HUES6 (cell line): ENCODE measurements at regions not wholly inside any gene's neighbourhood (a gene's known extent, or its start where the extent isn't known, plus 50 kb on each side); places are given as distances from the start of the nearest gene placed in this dataset.

Experiments
- H3K27ac ChIP-seq: 2 replicates; pipeline ENCODE4 v1.7.0; 2013; ENCODE audit warnings: low read depth, mild to moderate bottlenecking, low read length, inconsistent platforms
- H3K27me3 ChIP-seq: 2 replicates; pipeline ENCODE4 v1.6.1; 2013; ENCODE audit warnings: low read length; ENCODE audit not compliant: control insufficient read depth, insufficient read depth
- H3K36me3 ChIP-seq: 2 replicates; pipeline ENCODE4 v1.6.1; 2013; ENCODE audit warnings: low read length; ENCODE audit not compliant: control insufficient read depth, insufficient read depth
- H3K4me1 ChIP-seq: 2 replicates; pipeline ENCODE4 v1.6.1; 2013; ENCODE audit warnings: low read length; ENCODE audit not compliant: control insufficient read depth, insufficient read depth
- H3K4me3 ChIP-seq: 2 replicates; pipeline ENCODE4 v1.5.1; 2013; ENCODE audit warnings: low read depth, low read length
- H3K9ac ChIP-seq: one replicate; pipeline ENCODE4 v1.6.1; 2013; ENCODE audit warnings: mild to moderate bottlenecking, low read length
- H3K9me3 ChIP-seq: 2 replicates; pipeline ENCODE4 v1.6.1; 2013; ENCODE audit warnings: low read depth, low read length; ENCODE audit not compliant: control insufficient read depth, insufficient read depth

DNA sequence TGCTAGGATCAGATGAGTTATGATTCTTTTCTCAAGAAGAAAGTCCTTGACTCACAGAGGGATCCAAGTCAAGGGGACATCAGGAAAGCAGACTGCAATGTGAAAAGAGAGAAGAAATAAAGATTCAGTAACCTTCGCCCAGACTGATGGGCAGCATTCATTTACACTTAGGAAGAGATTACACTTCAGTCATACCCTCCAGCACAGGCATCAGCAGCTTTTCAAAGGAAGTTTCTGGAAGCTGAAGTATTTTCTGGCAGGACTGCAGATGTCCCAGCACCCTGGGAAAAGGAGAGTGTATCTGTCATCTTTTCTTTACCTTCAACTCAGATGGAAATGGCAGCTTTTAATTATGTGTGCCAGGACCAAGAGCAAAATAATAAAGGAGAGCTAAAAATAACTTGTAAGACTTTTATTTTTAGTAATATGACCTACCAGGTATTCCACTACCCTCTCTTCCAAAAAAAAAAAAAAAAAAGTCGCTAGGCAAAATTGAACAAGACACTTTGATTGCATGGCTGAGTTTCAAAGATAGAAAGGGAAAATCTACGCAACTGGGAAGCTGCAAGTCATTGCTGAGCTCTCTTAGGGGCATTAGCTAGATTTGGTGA is 712.1 kb downstream of the EPM2A start:
- H3K27ac ChIP-seq, result no peak overlapping the region
- H3K27me3 ChIP-seq, result no peaks in the 10 kb centered on the region
- H3K4me3 ChIP-seq, result no peak overlapping the region
- H3K4me1 ChIP-seq, result 0 out of 2 replicates have a peak, but pooled peaks cover 5% of the 10 kb centered on the region
- H3K9me3 ChIP-seq, result no peaks in the 10 kb centered on the region
- H3K36me3 ChIP-seq, result no peaks in the 10 kb centered on the region
- no peak overlapping the region for H3K9ac ChIP-seq

- H3K27ac ChIP-seq, result no peak overlapping the region
- no peaks in the 10 kb centered on the region for H3K9me3 ChIP-seq
- H3K27me3 ChIP-seq, result no peaks in the 10 kb centered on the region
- H3K4me3 ChIP-seq, result no peak overlapping the region
- H3K4me1 ChIP-seq, result 0 out of 2 replicates have a peak, but pooled peaks cover 3% of the 10 kb centered on the region
- no peak overlapping the region for H3K9ac ChIP-seq
- no peaks in the 10 kb centered on the region for H3K36me3 ChIP-seq
Measured at GRCh38 chr6:145025488-145025887, 709.8 kb downstream of the EPM2A start.

DNA sequence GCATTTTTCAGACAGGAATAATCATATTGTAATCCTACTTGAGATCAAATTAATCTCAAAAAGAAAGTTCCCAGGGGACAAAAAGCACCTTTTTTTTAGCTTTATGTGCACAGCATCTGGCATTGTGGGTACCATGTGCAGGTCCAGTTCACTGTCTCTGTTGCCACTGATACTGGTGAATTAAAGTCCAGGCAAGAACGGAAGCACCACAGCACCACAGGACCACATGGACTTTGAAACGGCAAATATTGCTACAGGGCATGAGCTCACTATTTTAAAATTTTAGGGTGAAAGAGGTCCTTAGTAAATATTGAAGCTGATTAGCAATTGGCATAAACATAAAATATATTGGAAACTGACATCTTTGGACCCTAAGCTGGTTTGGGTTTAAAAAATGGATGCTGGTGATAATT is 709.0 kb downstream of the EPM2A start:
- Histone ChIP-seq H3K4me1 (0 out of 2 replicates have a peak, but pooled peaks cover 3% of the 10 kb centered on the region), H3K4me3 (no peak overlapping the region), H3K9ac (no peak overlapping the region), H3K36me3 (no peaks in the 10 kb centered on the region), H3K27ac (no peak overlapping the region), H3K27me3 (no peaks in the 10 kb centered on the region), H3K9me3 (no peaks in the 10 kb centered on the region)

- Histone ChIP-seq H3K36me3 (no peaks in the 10 kb centered on the region), H3K4me3 (no peak overlapping the region), H3K9me3 (no peaks in the 10 kb centered on the region), H3K27me3 (no peaks in the 10 kb centered on the region), H3K9ac (no peak overlapping the region), H3K27ac (no peak overlapping the region), H3K4me1 (no peaks in the 10 kb centered on the region)
Measured at GRCh38 chr6:145028144-145028818, 707.0 kb downstream of the EPM2A start.

DNA sequence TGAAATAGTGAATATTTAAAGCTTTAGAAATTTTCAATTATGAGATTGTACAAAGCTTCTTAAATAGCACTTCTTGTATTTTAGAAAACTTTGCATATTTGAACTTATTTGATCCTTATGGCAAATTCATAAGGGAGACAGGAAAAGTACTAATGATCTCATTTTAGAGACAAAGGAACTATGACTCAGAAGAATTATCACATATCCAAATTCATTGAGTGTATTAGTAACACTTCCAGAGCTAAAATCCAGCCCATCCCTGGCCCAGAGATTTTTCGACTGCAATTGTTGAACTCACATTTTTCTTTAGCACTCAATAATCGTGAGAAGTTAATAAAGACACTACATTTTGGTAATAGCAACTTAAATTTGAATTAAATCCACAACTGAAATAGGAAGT is 704.3 kb downstream of the EPM2A start:
- H3K4me1 ChIP-seq, result no peaks in the 10 kb centered on the region
- H3K4me3 ChIP-seq, result no peak overlapping the region
- H3K9ac ChIP-seq, result no peak overlapping the region
- no peak overlapping the region for H3K27ac ChIP-seq
- no peaks in the 10 kb centered on the region for H3K27me3 ChIP-seq
- no peaks in the 10 kb centered on the region for H3K9me3 ChIP-seq
- H3K36me3 ChIP-seq, result no peaks in the 10 kb centered on the region

GRCh38 chr6:145031962-145032361 is 703.4 kb downstream of the EPM2A start:
- Histone ChIP-seq H3K4me1 (no peaks in the 10 kb centered on the region), H3K4me3 (no peak overlapping the region), H3K27ac (no peak overlapping the region), H3K36me3 (no peaks in the 10 kb centered on the region), H3K9me3 (no peaks in the 10 kb centered on the region), H3K27me3 (no peaks in the 10 kb centered on the region), H3K9ac (no peak overlapping the region)

- H3K9ac ChIP-seq, result no peak overlapping the region
- H3K9me3 ChIP-seq, result no peaks in the 10 kb centered on the region
- H3K27me3 ChIP-seq, result no peaks in the 10 kb centered on the region
- H3K4me3 ChIP-seq, result no peak overlapping the region
- no peaks in the 10 kb centered on the region for H3K4me1 ChIP-seq
- H3K36me3 ChIP-seq, result no peaks in the 10 kb centered on the region
- H3K27ac ChIP-seq, result no peak overlapping the region
Measured at GRCh38 chr6:145032562-145033145, 702.7 kb downstream of the EPM2A start.

- no peaks in the 10 kb centered on the region for H3K27me3 ChIP-seq
- H3K27ac ChIP-seq, result no peak overlapping the region
- H3K4me1 ChIP-seq, result no peaks in the 10 kb centered on the region
- no peak overlapping the region for H3K4me3 ChIP-seq
- no peaks in the 10 kb centered on the region for H3K36me3 ChIP-seq
- no peak overlapping the region for H3K9ac ChIP-seq
- H3K9me3 ChIP-seq, result no peaks in the 10 kb centered on the region
Measured at GRCh38 chr6:145034664-145035063, 700.7 kb downstream of the EPM2A start.

DNA sequence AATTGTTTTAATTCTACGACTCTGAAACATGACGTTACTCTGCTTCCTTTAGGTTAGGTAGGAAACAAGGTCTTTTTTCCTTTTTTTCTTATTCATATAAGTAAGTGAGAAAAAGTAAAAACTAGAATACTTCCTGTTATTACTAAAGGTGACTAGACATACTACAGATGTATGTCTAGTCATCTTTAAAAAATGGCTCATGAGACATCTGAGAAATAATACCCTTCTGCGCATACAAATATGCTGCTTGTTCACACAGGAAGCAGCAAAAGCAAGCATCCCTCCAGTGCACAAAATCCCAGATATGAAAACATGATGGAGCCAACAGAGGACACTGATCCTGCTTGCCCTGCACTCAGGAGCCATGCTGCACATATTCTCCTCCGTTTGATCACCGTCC is 699.1 kb downstream of the EPM2A start:
- Histone ChIP-seq H3K27ac (no peak overlapping the region), H3K4me1 (no peaks in the 10 kb centered on the region), H3K9me3 (no peaks in the 10 kb centered on the region), H3K9ac (no peak overlapping the region), H3K36me3 (no peaks in the 10 kb centered on the region), H3K27me3 (no peaks in the 10 kb centered on the region), H3K4me3 (no peak overlapping the region)

DNA sequence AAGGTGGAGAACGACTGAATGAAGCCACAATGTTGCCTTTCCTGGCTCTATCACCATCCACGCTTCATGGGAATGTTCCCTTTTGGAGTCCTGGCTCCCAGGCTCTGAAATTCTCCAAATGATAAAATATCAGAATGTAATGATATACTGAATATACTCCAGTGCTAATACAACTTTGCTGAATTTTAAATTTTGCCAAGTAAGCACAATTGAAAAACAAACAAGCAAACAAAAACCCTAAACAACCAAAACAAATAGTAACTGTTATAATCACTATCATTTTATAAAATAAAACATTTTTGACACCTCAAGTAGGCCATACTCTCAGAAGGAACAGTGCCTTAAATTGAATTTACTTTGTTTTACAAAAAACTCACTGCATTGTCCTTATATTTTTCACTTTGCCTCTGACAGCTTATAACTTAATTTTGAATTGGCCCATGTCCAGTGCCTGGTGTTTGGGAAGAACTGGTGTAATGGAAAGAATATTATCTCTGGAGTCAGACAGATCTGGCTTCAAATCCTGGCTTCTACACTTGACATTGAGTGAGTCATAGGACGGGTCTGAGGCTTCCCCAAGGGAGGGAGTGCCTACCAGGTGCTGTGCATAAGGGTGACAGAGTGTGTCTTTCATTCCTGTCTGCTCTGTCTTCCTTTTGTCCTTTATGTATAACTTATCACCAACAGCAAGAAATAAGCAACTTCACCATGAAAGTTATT is 698.3 kb downstream of the EPM2A start:
- H3K4me3 ChIP-seq, result no peak overlapping the region
- H3K27ac ChIP-seq, result no peak overlapping the region
- no peaks in the 10 kb centered on the region for H3K36me3 ChIP-seq
- H3K9me3 ChIP-seq, result no peaks in the 10 kb centered on the region
- no peak overlapping the region for H3K9ac ChIP-seq
- no peaks in the 10 kb centered on the region for H3K27me3 ChIP-seq
- H3K4me1 ChIP-seq, result no peaks in the 10 kb centered on the region

DNA sequence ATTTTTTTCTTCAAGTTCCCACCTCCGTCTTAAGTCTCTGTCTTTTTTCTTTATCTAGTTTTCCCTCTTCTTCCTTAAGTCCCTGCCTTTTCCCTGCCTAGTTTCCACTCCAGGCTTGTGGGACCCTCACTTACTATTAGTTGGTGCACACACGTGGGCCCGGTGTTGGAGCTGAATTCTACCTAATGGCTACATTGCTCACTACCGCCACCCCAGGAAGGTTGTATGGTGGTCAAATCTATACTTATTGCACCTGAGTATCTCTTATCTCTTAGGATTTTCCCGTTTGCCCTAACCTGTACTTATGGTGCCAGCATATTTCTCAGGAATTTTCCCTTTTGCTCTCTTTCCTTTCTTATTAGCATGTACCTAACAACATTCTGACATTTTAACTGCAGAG is 692.8 kb downstream of the EPM2A start:
- Histone ChIP-seq H3K4me3 (no peak overlapping the region), H3K9me3 (no peaks in the 10 kb centered on the region), H3K36me3 (no peaks in the 10 kb centered on the region), H3K4me1 (0 out of 2 replicates have a peak, but pooled peaks cover 17% of the 10 kb centered on the region), H3K9ac (no peak overlapping the region), H3K27ac (no peak overlapping the region), H3K27me3 (no peaks in the 10 kb centered on the region)
